GM12873 (cell line): ENCODE measurements at regions not wholly inside any gene's neighbourhood (a gene's known extent, or its start where the extent isn't known, plus 50 kb on each side); places are given as distances from the start of the nearest gene placed in this dataset.

Experiments
- TF ChIP-seq, protein P1 (sequence below): IDR thresholded peaks from 2 replicates; pipeline ENCODE4 v1.5.1; 2012; ENCODE audit warnings: low read depth, mild to moderate bottlenecking, moderate library complexity, low read length, control low read depth; ENCODE audit not compliant: insufficient read depth; ENCODE audit errors: missing control alignments

DNA sequence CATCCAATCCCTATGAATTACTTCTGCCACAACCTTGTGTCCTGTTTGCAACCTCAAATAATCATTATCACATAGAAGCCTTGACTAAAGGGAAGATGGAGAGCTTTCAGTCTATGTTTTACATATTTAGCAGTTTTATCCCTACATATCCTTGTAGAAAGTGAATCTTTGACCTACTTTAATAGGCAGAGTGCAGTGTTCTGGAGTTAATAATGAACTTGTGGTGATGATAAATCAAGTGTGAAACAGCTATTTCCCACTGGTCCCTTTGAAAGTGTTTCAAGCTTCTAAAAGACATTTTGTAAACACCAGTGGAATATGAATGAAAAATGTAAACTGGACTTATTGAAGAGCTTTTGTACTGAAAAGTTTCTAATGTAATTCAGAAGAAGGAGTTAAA, 406.7 kb downstream of the GABRG2 start:
- TF ChIP-seq, protein P1, sequence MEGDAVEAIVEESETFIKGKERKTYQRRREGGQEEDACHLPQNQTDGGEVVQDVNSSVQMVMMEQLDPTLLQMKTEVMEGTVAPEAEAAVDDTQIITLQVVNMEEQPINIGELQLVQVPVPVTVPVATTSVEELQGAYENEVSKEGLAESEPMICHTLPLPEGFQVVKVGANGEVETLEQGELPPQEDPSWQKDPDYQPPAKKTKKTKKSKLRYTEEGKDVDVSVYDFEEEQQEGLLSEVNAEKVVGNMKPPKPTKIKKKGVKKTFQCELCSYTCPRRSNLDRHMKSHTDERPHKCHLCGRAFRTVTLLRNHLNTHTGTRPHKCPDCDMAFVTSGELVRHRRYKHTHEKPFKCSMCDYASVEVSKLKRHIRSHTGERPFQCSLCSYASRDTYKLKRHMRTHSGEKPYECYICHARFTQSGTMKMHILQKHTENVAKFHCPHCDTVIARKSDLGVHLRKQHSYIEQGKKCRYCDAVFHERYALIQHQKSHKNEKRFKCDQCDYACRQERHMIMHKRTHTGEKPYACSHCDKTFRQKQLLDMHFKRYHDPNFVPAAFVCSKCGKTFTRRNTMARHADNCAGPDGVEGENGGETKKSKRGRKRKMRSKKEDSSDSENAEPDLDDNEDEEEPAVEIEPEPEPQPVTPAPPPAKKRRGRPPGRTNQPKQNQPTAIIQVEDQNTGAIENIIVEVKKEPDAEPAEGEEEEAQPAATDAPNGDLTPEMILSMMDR = no peak

DNA sequence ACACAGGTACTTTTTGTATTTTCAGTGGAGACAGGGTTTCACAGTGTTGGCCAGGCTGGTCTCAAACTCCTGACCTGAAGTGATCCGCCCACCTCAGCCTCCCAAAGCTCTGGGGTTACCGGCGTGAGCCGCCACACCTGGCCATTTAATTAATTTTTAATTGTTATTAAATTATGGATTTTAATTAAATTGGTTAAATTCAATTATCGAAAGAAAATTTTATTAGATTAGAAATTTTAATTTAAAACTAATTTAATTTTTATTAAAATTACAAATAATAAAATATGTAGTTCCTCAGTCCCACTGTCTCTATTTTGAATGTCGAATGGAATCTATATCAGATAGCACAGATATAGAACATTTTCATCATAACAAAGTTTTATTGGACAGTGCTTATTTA, 416.5 kb downstream of the GABRG2 start:
- TF ChIP-seq, protein P1 = no peak

DNA sequence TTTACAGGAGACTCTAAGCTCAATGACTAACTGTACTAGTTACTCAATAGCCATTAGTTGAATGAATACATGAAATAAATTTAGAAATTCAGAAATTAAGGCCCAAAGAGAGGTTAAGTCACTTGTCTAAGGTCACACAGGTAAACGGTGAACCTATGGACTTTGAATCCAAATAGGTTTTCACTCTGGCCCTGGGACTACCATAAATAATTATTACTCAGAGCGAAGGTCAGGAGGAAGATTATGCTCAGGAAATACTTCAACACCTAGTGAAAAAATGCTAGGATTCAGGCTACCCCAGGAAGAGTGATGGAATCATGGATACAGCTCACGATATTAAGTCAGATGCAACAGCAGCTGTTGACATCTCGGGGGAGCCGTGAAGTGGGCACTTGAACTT, 417.4 kb downstream of the GABRG2 start:
- TF ChIP-seq, protein P1 = no peak

DNA sequence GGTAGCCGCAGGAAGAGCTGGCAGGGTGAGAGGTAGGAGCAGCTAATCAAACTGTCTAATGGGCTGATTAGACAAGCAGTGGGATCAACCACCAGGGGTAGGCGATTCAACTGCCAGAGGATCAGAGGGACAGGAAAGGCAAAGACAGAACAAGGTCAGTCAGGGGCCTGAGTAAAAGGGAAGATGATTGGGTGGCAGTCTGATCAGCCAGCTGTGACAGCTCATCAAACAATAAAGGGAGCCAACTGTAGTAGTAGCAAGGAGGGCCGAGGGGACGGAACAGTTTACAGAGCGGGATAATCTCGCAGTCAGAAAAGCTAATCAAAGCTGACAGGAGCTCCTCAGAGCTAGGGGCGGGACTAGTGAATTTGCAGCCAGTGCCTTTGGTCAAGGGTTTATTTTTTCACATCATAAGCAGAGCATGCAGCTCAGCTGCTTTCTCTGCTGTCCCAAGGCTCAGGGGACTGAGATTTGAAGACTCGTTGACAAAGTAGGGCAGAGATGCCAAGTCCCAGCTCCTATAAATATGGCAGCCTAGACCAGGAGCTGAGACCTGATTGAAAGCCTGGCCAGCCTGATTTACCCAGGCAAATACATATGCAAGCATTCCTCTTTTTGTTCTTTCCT, 418.2 kb downstream of the GABRG2 start:
- TF ChIP-seq, protein P1 = no peak

DNA sequence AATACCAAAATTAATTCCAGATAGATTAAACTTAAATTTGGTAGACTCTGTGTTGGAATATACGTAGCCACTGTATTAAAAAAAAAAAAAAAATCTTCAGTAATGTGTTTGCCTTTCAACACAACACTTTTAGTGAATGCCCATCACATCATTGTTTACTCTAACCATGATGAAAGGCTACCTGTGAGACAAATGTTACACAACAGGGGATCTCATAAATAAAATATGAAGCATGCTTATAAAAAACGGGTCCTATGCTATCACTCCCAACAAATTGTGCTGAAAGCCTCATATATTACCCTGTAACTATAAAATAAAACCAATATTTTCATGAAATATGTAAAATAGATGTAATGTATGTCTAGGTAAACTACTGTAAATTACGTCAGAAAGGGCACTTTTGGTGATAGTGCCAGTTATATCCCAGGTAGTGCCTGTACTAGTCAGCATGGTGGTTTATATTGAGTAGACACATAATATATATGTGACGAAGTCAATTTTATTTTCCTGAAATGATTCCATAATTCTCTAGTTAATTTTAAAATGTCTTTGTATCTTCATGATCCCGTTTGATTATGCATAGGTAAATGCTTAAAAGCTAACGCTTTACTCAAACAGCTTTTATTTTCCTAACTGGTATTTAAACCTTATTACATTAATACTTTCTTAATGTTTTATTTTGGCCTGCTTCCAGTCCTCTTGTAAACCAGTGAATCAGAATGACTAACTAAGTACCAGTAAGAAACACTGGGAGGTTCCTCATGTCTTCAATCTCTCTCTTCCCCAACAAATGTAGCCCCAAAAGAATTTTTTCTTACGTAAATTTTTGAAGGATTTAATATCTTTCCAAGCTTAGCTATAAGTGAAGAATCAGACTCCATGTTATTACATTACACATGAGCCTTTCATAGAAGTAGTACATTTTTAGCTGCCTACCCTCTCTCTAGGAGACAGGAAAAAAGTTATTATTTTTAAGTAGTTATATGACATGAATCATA, 420.3 kb downstream of the GABRG2 start:
- TF ChIP-seq, protein P1 = no peak

DNA sequence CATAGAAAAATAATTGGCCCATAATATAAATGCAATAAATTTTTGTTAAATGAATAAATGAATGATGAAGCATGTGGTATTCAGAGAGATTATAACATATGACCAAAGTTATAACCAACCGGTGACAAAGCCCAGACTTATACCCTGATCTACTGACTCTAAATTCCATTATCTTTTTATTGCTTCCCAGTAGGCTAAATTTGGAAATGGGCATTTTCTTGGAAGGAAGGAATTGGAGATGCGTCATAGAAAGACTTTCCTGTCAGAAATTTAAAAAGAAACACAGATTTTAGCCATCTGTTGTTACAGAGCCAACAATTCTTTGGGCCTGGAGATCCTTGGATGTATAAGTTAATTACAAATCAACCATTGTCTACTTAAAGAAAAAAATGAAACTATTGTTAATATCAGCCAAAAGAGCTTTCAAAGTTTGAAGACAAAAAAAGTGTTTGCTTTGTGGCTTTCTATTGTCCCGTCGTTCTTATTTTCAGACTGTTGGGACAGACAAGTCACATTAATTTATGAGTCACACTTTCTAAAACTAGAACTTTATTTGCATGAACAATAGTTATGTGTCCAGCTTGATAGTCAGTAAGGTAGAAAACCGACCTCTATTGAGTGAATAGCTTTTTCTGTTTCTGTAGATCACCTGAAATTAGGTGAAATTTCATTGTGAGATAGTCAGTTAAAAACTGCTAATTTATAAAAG, 428.7 kb downstream of the GABRG2 start:
- TF ChIP-seq, protein P1 = no peak

DNA sequence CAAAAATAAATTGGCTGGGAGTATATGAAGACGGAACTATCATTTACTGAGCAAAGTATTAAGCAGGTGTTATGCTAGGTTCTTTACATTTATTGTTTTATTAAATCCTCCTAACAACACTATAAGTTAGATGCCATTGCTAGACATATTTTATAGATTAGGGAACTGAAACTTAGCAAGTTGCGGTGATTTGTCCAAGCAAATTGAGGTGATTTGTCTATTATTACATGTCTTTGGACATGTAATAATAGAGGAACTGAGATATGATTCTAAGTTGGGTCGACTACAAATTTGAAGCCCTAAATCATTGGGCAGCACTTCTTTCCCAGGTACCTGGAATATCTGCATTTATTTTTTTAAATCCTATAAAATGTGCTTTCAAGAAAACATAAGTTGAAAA, 429.9 kb downstream of the GABRG2 start:
- TF ChIP-seq, protein P1 = no peak
